Right lobe of liver (tissue), 6 donors: ENCODE measurements at regions not wholly inside any gene's neighbourhood (a gene's known extent, or its start where the extent isn't known, plus 50 kb on each side); places are given as distances from the start of the nearest gene placed in this dataset.

ENCODE experiments used
- ATAC-seq, 4 donors: fragments of 200-7000 bp; cut with Tn5 transposase; one replicate each; pipeline ENCODE4 v1.9.1; 2020; ENCODE audit warnings: mild to moderate bottlenecking in 4 of 4, moderate library complexity in 4 of 4
- DNase-seq, 3 donors: peaks; one replicate each; pipeline ENCODE4 v3.0.0-alpha.2; 2020
- H3K27ac ChIP-seq, 3 donors: fragments of 200-600 bp; one replicate each; pipeline ENCODE4 v1.8.0; 2022
- H3K27me3 ChIP-seq, 2 donors: fragments of 200-600 bp; one replicate each; pipeline ENCODE4 v1.8.0; 2022
- H3K36me3 ChIP-seq, 4 donors: fragments of 200-600 bp; sonication (generic) in 1 of 4; one replicate each; pipeline versions ENCODE4 v1.5.1 to v1.8.0; 2017 to 2022; ENCODE audit warnings: control low read depth in 1 of 4
- H3K4me1 ChIP-seq, 4 donors: fragments of 200-600 bp; sonication (generic) in 1 of 4; one replicate each; pipeline versions ENCODE4 v1.5.1 to v1.8.0; 2017 to 2022; ENCODE audit warnings: control low read depth in 1 of 4
- H3K4me3 ChIP-seq, 3 donors: fragments of 200-600 bp; one replicate each; pipeline ENCODE4 v1.8.0; 2022
- H3K9me3 ChIP-seq, 4 donors: fragments of 200-600 bp; sonication (generic) in 1 of 4; one replicate each; pipeline versions ENCODE4 v1.5.1 to v1.8.0; 2017 to 2022; ENCODE audit warnings: control low read depth in 1 of 4
- CTCF ChIP-seq, 4 donors: fragments of 200-600 bp in 3 of 4; fragments of 450-650 bp in 1 of 4; IDR thresholded peaks; one replicate each; pipeline versions ENCODE4 v1.5.1 to v1.8.0; 2016 to 2022; ENCODE audit warnings: antibody characterized with exemption in 4 of 4, mild to moderate bottlenecking in 2 of 4
- POLR2A ChIP-seq: fragments of 450-650 bp; IDR thresholded peaks from one replicate; pipeline ENCODE4 v1.6.1; 2017; ENCODE audit warnings: antibody characterized with exemption, mild to moderate bottlenecking
- WGBS: methylation state at CpG from one replicate; pipeline ENCODE4 v1.1.6; 2018; ENCODE audit warnings: low coverage, low lambda C conversion rate; ENCODE audit not compliant: insufficient coverage; ENCODE audit errors: missing lambda C conversion rate; 5-methylcytosine and 5-hydroxymethylcytosine counted together
- intact Hi-C, 2 donors: fragments of 100-400 bp; cut with DNase I; formaldehyde crosslinking; loops; one replicate each; pipeline versions ENCODE4 v1.11.2 to v1.14.1; 2022
- donor health status: DM: no; HTN: yes; CAD: no.
- donor health status: DM: no; HTN: no; CAD: no.
- donor health status: DM: no; HTN: no; CAD: no.
- donor health status: DM: no; HTN: yes; CAD: no.
- donor health status: DM: no; HTN: yes; CAD: no.

- H3K36me3 ChIP-seq = no peaks in the 10 kb centered on the region
- intact Hi-C loops = no loop called here
- ATAC-seq (no peak), DNase-seq (no peak)
- no peaks in the 10 kb centered on the region for H3K27me3 ChIP-seq
- WGBS = 74% methylated on average over 4 of the region's 4 CpGs
- no peak for TF ChIP-seq POLR2A
- no peak for TF ChIP-seq CTCF (IDR thresholded peaks at IDR 0.05)
- no peak overlapping the region for H3K4me3 ChIP-seq
- no peaks in the 10 kb centered on the region for H3K4me1 ChIP-seq
- H3K9me3 ChIP-seq = no peaks in the 10 kb centered on the region
- H3K27ac ChIP-seq = no peak overlapping the region
Observed at GRCh38 chr2:59027320-59027719, 786.2 kb upstream of the FANCL start.

GRCh38 chr2:59025157-59025757, 784.1 kb upstream of the FANCL start:
- ATAC-seq = peak; percentile 61 to 70 (median 66)
- DNase-seq = peak in 1 of 3 donors; percentile 38
- no peaks in the 10 kb centered on the region for H3K4me1 ChIP-seq
- TF ChIP-seq POLR2A (no peak), CTCF (IDR thresholded peaks at IDR 0.05) (peak; percentile 40 to 73 (median 60))
- no peaks in the 10 kb centered on the region for H3K36me3 ChIP-seq
- H3K9me3 ChIP-seq = no peaks in the 10 kb centered on the region
- no peak overlapping the region for H3K27ac ChIP-seq
- WGBS = 39% methylated on average over 5 of the region's 5 CpGs
- H3K4me3 ChIP-seq = no peak overlapping the region
- intact Hi-C loops = no loop called here
- H3K27me3 ChIP-seq = no peaks in the 10 kb centered on the region

- WGBS = 85% methylated on average over 1 of the region's 1 CpG
- DNase-seq = no peak
- no peak for ATAC-seq
Observed at GRCh38 chr2:59021786-59022185, 780.7 kb upstream of the FANCL start.

GRCh38 chr2:59019566-59020159, 778.5 kb upstream of the FANCL start:
- Histone ChIP-seq H3K9me3 (peaks cover 0 to 6% (median 0%) of the 10 kb centered on the region in 4 donors), H3K27me3 (no peaks in the 10 kb centered on the region), H3K4me3 (no peak overlapping the region), H3K36me3 (no peaks in the 10 kb centered on the region), H3K27ac (no peak overlapping the region), H3K4me1 (no peaks in the 10 kb centered on the region)
- no peak for DNase-seq
- ATAC-seq = no peak
- intact Hi-C loops = no loop called here
- TF ChIP-seq POLR2A (no peak), CTCF (IDR thresholded peaks at IDR 0.05) (no peak)
- 77% methylated on average over 7 of the region's 7 CpGs for WGBS

More at GRCh38 chr2:59021786-59022185, 780.7 kb upstream of the FANCL start:
- intact Hi-C loops = no loop called here
- H3K9me3 ChIP-seq = no peaks in the 10 kb centered on the region
- no peaks in the 10 kb centered on the region for H3K27me3 ChIP-seq
- TF ChIP-seq POLR2A (no peak), CTCF (IDR thresholded peaks at IDR 0.05) (no peak)
- H3K36me3 ChIP-seq = no peaks in the 10 kb centered on the region
- no peak overlapping the region for H3K27ac ChIP-seq
- no peak overlapping the region for H3K4me3 ChIP-seq
- H3K4me1 ChIP-seq = no peaks in the 10 kb centered on the region
